ENCODE measurements at regions not wholly inside any gene's neighbourhood (a gene's known extent, or its start where the extent isn't known, plus 50 kb on each side); places are given as distances from the start of the nearest gene placed in this dataset.

- H3K36me3 ChIP-seq (ENCODE audit: insufficient read depth), result no peaks in the 10 kb centered on the region
- no peak overlapping the region for H2AFZ ChIP-seq (ENCODE audit: low read depth)
- TF ChIP-seq CTCF (conservative IDR thresholded peaks at IDR 0.05; ENCODE audit: low read depth, low read length), result no peak
- no peak overlapping the region for H3K27ac ChIP-seq
- no peaks in the 10 kb centered on the region for H3K4me1 ChIP-seq (ENCODE audit: low read depth, poor library complexity, severe bottlenecking)
- H3K4me2 ChIP-seq, result no peak overlapping the region
- no peak overlapping the region for H3K4me3 ChIP-seq (IDR thresholded peaks at IDR 0.05; ENCODE audit: insufficient read depth, low read depth, low read length)
- no peak overlapping the region for H3K9ac ChIP-seq
- H4K20me1 ChIP-seq (ENCODE audit: insufficient read depth), result no peaks in the 10 kb centered on the region
- no peaks in the 10 kb centered on the region for H3K27me3 ChIP-seq (ENCODE audit: insufficient read depth, low read depth)
- no peaks in the 10 kb centered on the region for H3K79me2 ChIP-seq (ENCODE audit: insufficient read depth, low read depth)
Measured at GRCh38 chr13:107518292-107518691, 697.0 kb downstream of the LIG4 start.

- H3K36me3 ChIP-seq (ENCODE audit: insufficient read depth), result no peaks in the 10 kb centered on the region
- H3K4me1 ChIP-seq (ENCODE audit: low read depth, poor library complexity, severe bottlenecking), result no peaks in the 10 kb centered on the region
- H3K4me3 ChIP-seq (IDR thresholded peaks at IDR 0.05; ENCODE audit: insufficient read depth, low read depth, low read length), result no peak overlapping the region
- TF ChIP-seq CTCF (conservative IDR thresholded peaks at IDR 0.05; ENCODE audit: low read depth, low read length), result no peak
- no peak overlapping the region for H3K4me2 ChIP-seq
- H3K27me3 ChIP-seq (ENCODE audit: insufficient read depth, low read depth), result no peaks in the 10 kb centered on the region
- no peaks in the 10 kb centered on the region for H3K79me2 ChIP-seq (ENCODE audit: insufficient read depth, low read depth)
- no peak overlapping the region for H3K9ac ChIP-seq
- no peaks in the 10 kb centered on the region for H4K20me1 ChIP-seq (ENCODE audit: insufficient read depth)
- no peak overlapping the region for H3K27ac ChIP-seq
- H2AFZ ChIP-seq (ENCODE audit: low read depth), result no peak overlapping the region
Measured at GRCh38 chr13:107516517-107516916, 698.8 kb downstream of the LIG4 start.

GRCh38 chr13:107512551-107512950, 702.8 kb downstream of the LIG4 start:
- Histone ChIP-seq H3K4me1 (ENCODE audit: low read depth, poor library complexity, severe bottlenecking) (no peaks in the 10 kb centered on the region), H3K9ac (no peak overlapping the region), H3K79me2 (ENCODE audit: insufficient read depth, low read depth) (no peaks in the 10 kb centered on the region), H3K4me2 (no peak overlapping the region), H3K36me3 (ENCODE audit: insufficient read depth) (no peaks in the 10 kb centered on the region), H3K27ac (no peak overlapping the region), H3K4me3 (IDR thresholded peaks at IDR 0.05; ENCODE audit: insufficient read depth, low read depth, low read length) (no peak overlapping the region), H2AFZ (ENCODE audit: low read depth) (no peak overlapping the region), H3K27me3 (ENCODE audit: insufficient read depth, low read depth) (no peaks in the 10 kb centered on the region), H4K20me1 (ENCODE audit: insufficient read depth) (no peaks in the 10 kb centered on the region)
- TF ChIP-seq CTCF (conservative IDR thresholded peaks at IDR 0.05; ENCODE audit: low read depth, low read length), result no peak

- TF ChIP-seq CTCF (conservative IDR thresholded peaks at IDR 0.05; ENCODE audit: low read depth, low read length), result no peak
- no peak overlapping the region for H3K4me3 ChIP-seq (IDR thresholded peaks at IDR 0.05; ENCODE audit: insufficient read depth, low read depth, low read length)
- H3K4me1 ChIP-seq (ENCODE audit: low read depth, poor library complexity, severe bottlenecking), result no peaks in the 10 kb centered on the region
- no peak overlapping the region for H3K27ac ChIP-seq
- no peak overlapping the region for H3K9ac ChIP-seq
- H3K36me3 ChIP-seq (ENCODE audit: insufficient read depth), result no peaks in the 10 kb centered on the region
- no peaks in the 10 kb centered on the region for H3K79me2 ChIP-seq (ENCODE audit: insufficient read depth, low read depth)
- H4K20me1 ChIP-seq (ENCODE audit: insufficient read depth), result no peaks in the 10 kb centered on the region
- no peaks in the 10 kb centered on the region for H3K27me3 ChIP-seq (ENCODE audit: insufficient read depth, low read depth)
- no peak overlapping the region for H2AFZ ChIP-seq (ENCODE audit: low read depth)
- H3K4me2 ChIP-seq, result no peak overlapping the region
Measured at GRCh38 chr13:107497661-107498060, 717.7 kb downstream of the LIG4 start.

- Histone ChIP-seq H3K27me3 (ENCODE audit: insufficient read depth, low read depth) (no peaks in the 10 kb centered on the region), H3K36me3 (ENCODE audit: insufficient read depth) (no peaks in the 10 kb centered on the region), H3K4me2 (no peak overlapping the region), H3K4me3 (IDR thresholded peaks at IDR 0.05; ENCODE audit: insufficient read depth, low read depth, low read length) (no peak overlapping the region), H3K79me2 (ENCODE audit: insufficient read depth, low read depth) (no peaks in the 10 kb centered on the region), H3K4me1 (ENCODE audit: low read depth, poor library complexity, severe bottlenecking) (no peaks in the 10 kb centered on the region), H2AFZ (ENCODE audit: low read depth) (no peak overlapping the region), H4K20me1 (ENCODE audit: insufficient read depth) (no peaks in the 10 kb centered on the region), H3K27ac (no peak overlapping the region), H3K9ac (no peak overlapping the region)
- no peak for TF ChIP-seq CTCF (conservative IDR thresholded peaks at IDR 0.05; ENCODE audit: low read depth, low read length)
Measured at GRCh38 chr13:107493266-107493665, 722.1 kb downstream of the LIG4 start.

Measured in KMS-11 (cell line).